ENCODE measurements at regions not wholly inside any gene's neighbourhood (a gene's known extent, or its start where the extent isn't known, plus 50 kb on each side); places are given as distances from the start of the nearest gene placed in this dataset.
"Not testable (repeated sequence)": the region's sequence is repeated elsewhere in the genome, so short reads cannot be mapped to it uniquely, and the experiment has no call there.

- no peak for DNase-seq
These were observed 1271.3 kb downstream of the EFNA5 start for GRCh38 chr5:106399391-106399790.

- no peak for DNase-seq
These were observed 1273.0 kb downstream of the EFNA5 start for GRCh38 chr5:106397700-106398099.

GRCh38 chr5:106393276-106393675 is 1277.5 kb downstream of the EFNA5 start:
- no peak for DNase-seq

GRCh38 chr5:106392766-106393165 is 1278.0 kb downstream of the EFNA5 start:
- DNase-seq, result no peak

- not testable (repeated sequence) for DNase-seq
These were observed 1283.0 kb downstream of the EFNA5 start for GRCh38 chr5:106387767-106388166.

- no peak for DNase-seq
These were observed 1284.5 kb downstream of the EFNA5 start for GRCh38 chr5:106386287-106386686.

GRCh38 chr5:106380736-106381135 is 1290.0 kb downstream of the EFNA5 start:
- DNase-seq, result no peak

GRCh38 chr5:106376522-106376921 is 1294.2 kb downstream of the EFNA5 start:
- no peak for DNase-seq

GRCh38 chr5:106374956-106375355 is 1295.8 kb downstream of the EFNA5 start:
- no peak for DNase-seq

GRCh38 chr5:106368021-106368420 is 1302.7 kb downstream of the EFNA5 start:
- no peak for DNase-seq

GRCh38 chr5:106367281-106367680 is 1303.5 kb downstream of the EFNA5 start:
- DNase-seq, result no peak

GRCh38 chr5:106363578-106363977 is 1307.2 kb downstream of the EFNA5 start:
- no peak for DNase-seq

- no peak for DNase-seq
These were observed 1308.8 kb downstream of the EFNA5 start for GRCh38 chr5:106361905-106362304.

- DNase-seq, result no peak
These were observed 1339.3 kb downstream of the EFNA5 start for GRCh38 chr5:106331415-106331814.

- no peak for DNase-seq
These were observed 1346.4 kb downstream of the EFNA5 start for GRCh38 chr5:106324356-106324755.

- no peak for DNase-seq
These were observed 1349.5 kb downstream of the EFNA5 start for GRCh38 chr5:106321242-106321641.

- DNase-seq, result no peak
These were observed 1356.4 kb downstream of the EFNA5 start for GRCh38 chr5:106314221-106314824.

- no peak for DNase-seq
These were observed 1358.4 kb downstream of the EFNA5 start for GRCh38 chr5:106312360-106312759.

- DNase-seq, result no peak
These were observed 1359.4 kb downstream of the EFNA5 start for GRCh38 chr5:106311230-106311915.

GRCh38 chr5:106307265-106307664 is 1363.5 kb downstream of the EFNA5 start:
- no peak for DNase-seq

- DNase-seq, result no peak
These were observed 1364.3 kb downstream of the EFNA5 start for GRCh38 chr5:106306313-106307028.

GRCh38 chr5:106303911-106304310 is 1366.8 kb downstream of the EFNA5 start:
- DNase-seq, result no peak

- no peak for DNase-seq
These were observed 1378.1 kb downstream of the EFNA5 start for GRCh38 chr5:106292654-106293053.

GRCh38 chr5:106290841-106291240 is 1379.9 kb downstream of the EFNA5 start:
- no peak for DNase-seq

Data from activated CD8-positive, alpha-beta memory T cell treated with anti-CD3 and anti-CD28 coated beads, Interleukin-2, amount 50 U/mL, for 48 hours (primary cell).